ENCODE measurements at regions not wholly inside any gene's neighbourhood (a gene's known extent, or its start where the extent isn't known, plus 50 kb on each side); places are given as distances from the start of the nearest gene placed in this dataset.

DNA sequence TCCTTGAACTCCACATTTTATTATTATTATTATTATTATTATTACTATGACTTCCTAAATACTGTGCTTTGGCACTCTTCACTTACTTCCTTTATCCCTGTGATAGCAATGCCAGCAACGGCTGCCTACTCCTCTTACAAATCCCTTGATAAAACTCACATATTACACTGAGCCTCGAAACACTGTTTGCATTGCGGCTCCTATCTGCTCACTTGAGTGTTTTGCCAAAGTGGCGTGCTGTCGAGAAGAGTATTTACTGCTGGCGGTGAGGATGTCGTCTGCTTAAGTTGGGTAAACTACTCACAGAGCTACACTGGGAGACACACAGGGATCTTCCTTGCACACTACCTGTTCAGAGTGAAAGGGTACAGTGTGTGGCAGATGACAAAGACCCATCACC is 143.4 kb upstream of the VCX3A start:
- Histone ChIP-seq H3K27me3 (ENCODE audit: insufficient read depth, low read length) (no peaks in the 10 kb centered on the region), H3K4me2 (ENCODE audit: low read length) (no peak overlapping the region), H3K14ac (ENCODE audit: low read length) (no peak overlapping the region), H2BK5ac (ENCODE audit: low read depth, low read length, poor library complexity) (no peak overlapping the region), H4K91ac (ENCODE audit: low read depth, low read length) (no peak overlapping the region), H3K27ac (ENCODE audit: low read depth, low read length) (no peak overlapping the region), H3K79me2 (ENCODE audit: control insufficient read depth, insufficient read depth, low read length, poor library complexity) (no peaks in the 10 kb centered on the region), H4K12ac (ENCODE audit: low read depth, low read length) (no peak overlapping the region), H3K4me1 (ENCODE audit: control insufficient read depth in 1 of 2, insufficient read depth in 2 of 2, low read length in 2 of 2) (no peaks in the 10 kb centered on the region), H3K4ac (ENCODE audit: low read depth, low read length) (no peak overlapping the region), H3K36me3 (ENCODE audit: control insufficient read depth in 1 of 2, insufficient read depth in 2 of 2, low read length in 2 of 2) (no peaks in the 10 kb centered on the region), H2AK5ac (ENCODE audit: low read length) (no peak overlapping the region), H3K23ac (ENCODE audit: low read length) (no peak overlapping the region), H3K4me3 (ENCODE audit: low read depth, low read length) (no peak overlapping the region), H3K9ac (ENCODE audit: low read length) (no peak overlapping the region), H3K18ac (ENCODE audit: low read length) (no peak overlapping the region), H2AFZ (ENCODE audit: insufficient read depth, low read length, poor library complexity) (no peak overlapping the region), H3K9me3 (ENCODE audit: insufficient read depth, low read depth, low read length) (no peaks in the 10 kb centered on the region), H2BK120ac (ENCODE audit: insufficient read depth, low read length, poor library complexity) (no peak overlapping the region), H2BK12ac (ENCODE audit: low read length) (no peak overlapping the region), H3K79me1 (ENCODE audit: low read length) (no peaks in the 10 kb centered on the region), H4K8ac (ENCODE audit: low read depth, low read length) (no peak overlapping the region)
- no CpG with 5 or more reads among the region's 7 CpGs for WGBS (ENCODE audit: extremely low coverage, insufficient coverage, insufficient read length)
- no peak for DNase-seq

DNA sequence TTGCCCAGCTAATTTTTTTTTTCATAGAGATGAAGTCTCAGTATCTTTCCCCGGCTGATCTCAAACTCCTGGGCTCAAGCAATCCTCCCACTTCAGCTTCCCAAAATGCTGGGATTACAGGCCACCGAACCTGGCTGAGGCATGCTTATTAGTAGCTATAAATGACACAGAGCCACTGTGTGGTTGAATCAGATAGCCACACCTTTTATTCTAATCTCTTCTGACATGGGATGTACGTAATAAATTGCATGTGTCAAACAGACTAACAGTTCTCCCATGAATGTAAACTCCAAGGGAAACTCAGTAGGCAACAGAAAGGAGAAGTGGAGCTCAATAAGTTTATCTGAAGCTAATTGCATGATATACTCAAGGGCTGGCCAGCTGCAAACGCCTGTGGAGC is 139.8 kb upstream of the VCX3A start:
- Histone ChIP-seq H3K9ac (ENCODE audit: low read length) (no peak overlapping the region), H3K79me2 (ENCODE audit: control insufficient read depth, insufficient read depth, low read length, poor library complexity) (no peaks in the 10 kb centered on the region), H2BK5ac (ENCODE audit: low read depth, low read length, poor library complexity) (no peak overlapping the region), H2AFZ (ENCODE audit: insufficient read depth, low read length, poor library complexity) (no peak overlapping the region), H2BK12ac (ENCODE audit: low read length) (no peak overlapping the region), H3K9me3 (ENCODE audit: insufficient read depth, low read depth, low read length) (no peaks in the 10 kb centered on the region), H3K18ac (ENCODE audit: low read length) (no peak overlapping the region), H3K36me3 (ENCODE audit: control insufficient read depth in 1 of 2, insufficient read depth in 2 of 2, low read length in 2 of 2) (no peaks in the 10 kb centered on the region), H3K4me2 (ENCODE audit: low read length) (no peak overlapping the region), H4K91ac (ENCODE audit: low read depth, low read length) (no peak overlapping the region), H3K23ac (ENCODE audit: low read length) (no peak overlapping the region), H4K8ac (ENCODE audit: low read depth, low read length) (no peak overlapping the region), H3K27ac (ENCODE audit: low read depth, low read length) (no peak overlapping the region), H3K4me3 (ENCODE audit: low read depth, low read length) (no peak overlapping the region), H2BK120ac (ENCODE audit: insufficient read depth, low read length, poor library complexity) (no peak overlapping the region), H3K79me1 (ENCODE audit: low read length) (no peaks in the 10 kb centered on the region), H3K4me1 (ENCODE audit: control insufficient read depth in 1 of 2, insufficient read depth in 2 of 2, low read length in 2 of 2) (no peaks in the 10 kb centered on the region), H3K14ac (ENCODE audit: low read length) (no peak overlapping the region), H3K27me3 (ENCODE audit: insufficient read depth, low read length) (no peaks in the 10 kb centered on the region), H4K12ac (ENCODE audit: low read depth, low read length) (no peak overlapping the region), H2AK5ac (ENCODE audit: low read length) (no peak overlapping the region), H3K4ac (ENCODE audit: low read depth, low read length) (no peak overlapping the region)
- no peak for DNase-seq
- no CpG with 5 or more reads among the region's 4 CpGs for WGBS (ENCODE audit: extremely low coverage, insufficient coverage, insufficient read length)

DNA sequence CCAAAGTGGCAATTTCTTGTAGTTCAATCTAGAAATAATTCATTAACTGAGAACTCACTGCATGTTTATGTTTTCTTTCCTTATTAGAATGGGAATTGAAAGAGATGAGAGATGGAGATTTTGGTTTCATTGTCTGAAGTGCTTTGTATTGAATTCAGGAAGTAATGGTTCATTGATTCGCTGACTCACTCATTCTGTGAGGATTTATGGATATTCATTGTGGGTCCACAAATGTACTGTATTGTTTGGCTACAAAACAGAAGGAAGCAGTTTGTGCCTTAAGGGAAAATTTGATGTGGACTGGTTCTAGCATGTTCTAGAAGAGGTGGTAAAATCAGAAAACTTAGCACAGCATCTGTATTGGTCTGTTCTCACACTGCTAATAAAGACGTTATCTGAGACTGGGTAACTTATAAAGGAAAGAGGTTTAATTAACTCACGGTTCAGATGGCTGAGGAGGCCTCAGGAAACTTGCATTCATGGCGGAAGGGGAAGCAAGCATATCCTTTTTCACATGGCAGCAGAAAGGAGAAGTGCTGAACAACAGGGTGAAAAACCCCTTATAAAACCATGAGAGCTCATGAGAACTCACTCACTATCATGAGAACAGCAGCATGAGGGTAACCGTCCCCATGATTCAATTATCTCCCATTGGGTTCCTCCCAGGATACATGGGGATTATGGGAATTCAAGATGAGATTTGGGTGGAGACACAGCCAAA is 132.3 kb upstream of the VCX3A start:
- Histone ChIP-seq H3K4ac (ENCODE audit: low read depth, low read length) (no peak overlapping the region), H3K14ac (ENCODE audit: low read length) (no peak overlapping the region), H3K4me3 (ENCODE audit: low read depth, low read length) (no peak overlapping the region), H4K91ac (ENCODE audit: low read depth, low read length) (no peak overlapping the region), H3K9me3 (ENCODE audit: insufficient read depth, low read depth, low read length) (no peaks in the 10 kb centered on the region), H3K27me3 (ENCODE audit: insufficient read depth, low read length) (no peaks in the 10 kb centered on the region), H2AFZ (ENCODE audit: insufficient read depth, low read length, poor library complexity) (no peak overlapping the region), H3K4me2 (ENCODE audit: low read length) (no peak overlapping the region), H3K27ac (ENCODE audit: low read depth, low read length) (no peak overlapping the region), H3K9ac (ENCODE audit: low read length) (no peak overlapping the region), H3K4me1 (ENCODE audit: control insufficient read depth in 1 of 2, insufficient read depth in 2 of 2, low read length in 2 of 2) (no peaks in the 10 kb centered on the region), H3K18ac (ENCODE audit: low read length) (no peak overlapping the region), H4K12ac (ENCODE audit: low read depth, low read length) (no peak overlapping the region), H3K36me3 (ENCODE audit: control insufficient read depth in 1 of 2, insufficient read depth in 2 of 2, low read length in 2 of 2) (no peaks in the 10 kb centered on the region), H3K23ac (ENCODE audit: low read length) (no peak overlapping the region), H2BK5ac (ENCODE audit: low read depth, low read length, poor library complexity) (no peak overlapping the region), H2AK5ac (ENCODE audit: low read length) (no peak overlapping the region), H2BK120ac (ENCODE audit: insufficient read depth, low read length, poor library complexity) (no peak overlapping the region), H4K8ac (ENCODE audit: low read depth, low read length) (no peak overlapping the region), H3K79me1 (ENCODE audit: low read length) (no peaks in the 10 kb centered on the region), H2BK12ac (ENCODE audit: low read length) (no peak overlapping the region), H3K79me2 (ENCODE audit: control insufficient read depth, insufficient read depth, low read length, poor library complexity) (no peaks in the 10 kb centered on the region)
- DNase-seq: no peak
- WGBS (ENCODE audit: extremely low coverage, insufficient coverage, insufficient read length): no CpG with 5 or more reads among the region's 5 CpGs

DNA sequence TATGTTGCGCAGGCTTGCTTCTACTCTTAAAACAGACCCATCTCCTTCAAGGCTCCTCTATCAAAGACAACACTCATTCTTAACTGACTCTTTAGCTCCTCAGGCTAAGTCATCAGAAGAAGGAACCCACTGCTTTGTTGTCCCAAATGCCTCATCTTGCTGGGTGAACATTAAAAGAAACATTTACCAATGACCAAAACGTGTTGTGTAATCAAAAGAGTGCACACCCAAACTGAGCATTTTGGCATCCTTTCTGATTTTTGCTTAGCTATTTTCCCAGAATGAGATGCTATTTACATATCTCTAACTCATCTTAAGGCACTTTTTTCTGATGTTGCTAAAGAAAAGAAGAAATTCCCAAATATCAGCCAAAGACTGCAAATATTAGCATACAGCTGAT is 131.7 kb upstream of the VCX3A start:
- DNase-seq: no peak
- no peak overlapping the region for H3K23ac ChIP-seq (ENCODE audit: low read length)
- no peak overlapping the region for H3K4me2 ChIP-seq (ENCODE audit: low read length)
- WGBS (ENCODE audit: extremely low coverage, insufficient coverage, insufficient read length): no CpG with 5 or more reads among the region's 2 CpGs
- H4K12ac ChIP-seq (ENCODE audit: low read depth, low read length): no peak overlapping the region
- no peaks in the 10 kb centered on the region for H3K27me3 ChIP-seq (ENCODE audit: insufficient read depth, low read length)
- H4K8ac ChIP-seq (ENCODE audit: low read depth, low read length): no peak overlapping the region
- H2BK120ac ChIP-seq (ENCODE audit: insufficient read depth, low read length, poor library complexity): no peak overlapping the region
- H3K4me1 ChIP-seq (ENCODE audit: control insufficient read depth in 1 of 2, insufficient read depth in 2 of 2, low read length in 2 of 2): no peaks in the 10 kb centered on the region
- no peak overlapping the region for H3K18ac ChIP-seq (ENCODE audit: low read length)
- no peak overlapping the region for H2AFZ ChIP-seq (ENCODE audit: insufficient read depth, low read length, poor library complexity)
- no peak overlapping the region for H3K4me3 ChIP-seq (ENCODE audit: low read depth, low read length)
- H3K79me1 ChIP-seq (ENCODE audit: low read length): no peaks in the 10 kb centered on the region
- no peaks in the 10 kb centered on the region for H3K79me2 ChIP-seq (ENCODE audit: control insufficient read depth, insufficient read depth, low read length, poor library complexity)
- no peak overlapping the region for H3K27ac ChIP-seq (ENCODE audit: low read depth, low read length)
- H2BK5ac ChIP-seq (ENCODE audit: low read depth, low read length, poor library complexity): no peak overlapping the region
- no peak overlapping the region for H4K91ac ChIP-seq (ENCODE audit: low read depth, low read length)
- H3K4ac ChIP-seq (ENCODE audit: low read depth, low read length): no peak overlapping the region
- H3K14ac ChIP-seq (ENCODE audit: low read length): no peak overlapping the region
- H3K9ac ChIP-seq (ENCODE audit: low read length): no peak overlapping the region
- H3K9me3 ChIP-seq (ENCODE audit: insufficient read depth, low read depth, low read length): no peaks in the 10 kb centered on the region
- no peak overlapping the region for H2BK12ac ChIP-seq (ENCODE audit: low read length)
- no peak overlapping the region for H2AK5ac ChIP-seq (ENCODE audit: low read length)
- no peaks in the 10 kb centered on the region for H3K36me3 ChIP-seq (ENCODE audit: control insufficient read depth in 1 of 2, insufficient read depth in 2 of 2, low read length in 2 of 2)
